IMR-90 (cell line): ENCODE measurements at regions not wholly inside any gene's neighbourhood (a gene's known extent, or its start where the extent isn't known, plus 50 kb on each side); places are given as distances from the start of the nearest gene placed in this dataset.

Source experiments
- ATAC-seq: fragments of 200-7000 bp; cut with Tn5 transposase; 2 replicates; pipeline ENCODE4 v1.9.1; 2020; ENCODE audit warnings: low read depth, mild to moderate bottlenecking, moderate library complexity
- BruUV-seq: library from RNA; stranded (reverse); fragments of 400-500 nt; replicated peaks from 2 replicates; lab custom pipeline; 2021; lab: Mats Ljungman, UMichigan
- CTCF ChIA-PET: fragments of 300-600 bp; formaldehyde crosslinking; extraction: SDS; loops from one replicate; lab custom pipeline; 2021; ENCODE audit warnings: antibody characterized with exemption; lab: Yijun Ruan, JAX
- POLR2A ChIA-PET: fragments of 300-600 bp; sonication (Branson Sonifier 250); formaldehyde crosslinking; loops from one replicate; lab custom pipeline; 2022; ENCODE audit warnings: antibody characterized with exemption; ENCODE audit not compliant: unreplicated experiment; lab: Charles Lee
- DNase-seq: peaks from one replicate; pipeline ENCODE4 v3.0.0; 2013
- H2AFZ ChIP-seq: replicated peaks from 2 replicates; pipeline ENCODE3; 2013; ENCODE audit warnings: low read length, mild to moderate bottlenecking; ENCODE audit not compliant: poor library complexity
- H2AK5ac ChIP-seq: 2 replicates; pipeline ENCODE4 v1.6.1; 2013; ENCODE audit warnings: low read depth, low read length, inconsistent platforms
- H2AK9ac ChIP-seq: replicated peaks from 2 replicates; pipeline ENCODE3; 2013; ENCODE audit warnings: mild to moderate bottlenecking, low read depth, low read length, moderate library complexity; ENCODE audit not compliant: poor library complexity
- H2BK120ac ChIP-seq: 2 replicates; pipeline ENCODE4 v1.6.1; 2013; ENCODE audit warnings: low read depth, low read length, inconsistent platforms
- H2BK15ac ChIP-seq: 3 replicates; pipeline ENCODE4 v1.6.1; 2013; ENCODE audit warnings: low read depth, low read length, inconsistent platforms
- H2BK20ac ChIP-seq: 2 replicates; pipeline ENCODE4 v1.6.1; 2013; ENCODE audit warnings: low read depth, mild to moderate bottlenecking, inconsistent platforms, low read length, moderate library complexity
- H2BK5ac ChIP-seq: 2 replicates; pipeline ENCODE4 v1.6.1; 2013; ENCODE audit warnings: mild to moderate bottlenecking, low read depth, low read length, inconsistent platforms; ENCODE audit not compliant: poor library complexity, severe bottlenecking
- H3K14ac ChIP-seq: replicated peaks from 2 replicates; pipeline ENCODE4 v1.6.1; 2013; ENCODE audit warnings: low read depth, low read length, inconsistent platforms
- H3K18ac ChIP-seq: 2 replicates; pipeline ENCODE4 v1.6.1; 2013; ENCODE audit warnings: low read depth, low read length, control low read depth
- H3K23ac ChIP-seq: 2 replicates; pipeline ENCODE4 v1.6.1; 2013; ENCODE audit warnings: low read depth, low read length, inconsistent platforms
- H3K27ac ChIP-seq: 2 replicates; pipeline ENCODE4 v1.5.1; 2013; ENCODE audit warnings: mild to moderate bottlenecking, control low read depth, low read length; ENCODE audit not compliant: insufficient read depth
- H3K27me3 ChIP-seq: 2 replicates; pipeline ENCODE4 v1.6.1; 2013; ENCODE audit warnings: low read length; ENCODE audit not compliant: control insufficient read depth, insufficient read depth
- H3K36me3 ChIP-seq: 2 replicates; pipeline ENCODE4 v1.6.1; 2013; ENCODE audit warnings: low read length, mixed read lengths; ENCODE audit not compliant: control insufficient read depth, insufficient read depth
- H3K4ac ChIP-seq: 2 replicates; pipeline ENCODE4 v1.6.1; 2013; ENCODE audit warnings: low read depth, low read length, inconsistent platforms
- H3K4me1 ChIP-seq: 2 replicates; pipeline ENCODE4 v1.6.1; 2013; ENCODE audit warnings: low read length, mixed read lengths; ENCODE audit not compliant: control insufficient read depth, insufficient read depth
- H3K4me2 ChIP-seq: 2 replicates; pipeline ENCODE4 v1.6.1; 2013; ENCODE audit warnings: low read depth, mild to moderate bottlenecking, control low read depth, low read length, moderate library complexity
- H3K4me3 ChIP-seq: 2 replicates; pipeline ENCODE4 v1.5.1; 2013; ENCODE audit warnings: low read depth, mild to moderate bottlenecking, control low read depth, low read length, moderate library complexity; ENCODE audit not compliant: insufficient read depth
- H3K56ac ChIP-seq: 2 replicates; pipeline ENCODE4 v1.6.1; 2013; ENCODE audit warnings: low read length, inconsistent platforms; ENCODE audit not compliant: insufficient read depth; ENCODE audit errors: extremely low read depth
- H3K79me1 ChIP-seq, 2 experiments: 2 replicates each; pipeline ENCODE4 v1.6.1; 2013; ENCODE audit warnings: low read length in 2 of 2, inconsistent platforms in 1 of 2, low read depth in 1 of 2
- H3K9ac ChIP-seq: 2 replicates; pipeline ENCODE4 v1.6.1; 2013; ENCODE audit warnings: low read depth, low read length, control low read depth
- H3K9me1 ChIP-seq: 2 replicates; pipeline ENCODE4 v1.6.1; 2013; ENCODE audit warnings: low read length, inconsistent platforms; ENCODE audit not compliant: insufficient read depth
- H3K9me3 ChIP-seq: 2 replicates; pipeline ENCODE4 v1.6.1; 2013; ENCODE audit warnings: low read length; ENCODE audit not compliant: control insufficient read depth, insufficient read depth
- H4K20me1 ChIP-seq: 2 replicates; pipeline ENCODE4 v1.6.1; 2013; ENCODE audit warnings: low read length, inconsistent platforms; ENCODE audit not compliant: insufficient read depth
- H4K5ac ChIP-seq: 2 replicates; pipeline ENCODE4 v1.6.1; 2013; ENCODE audit warnings: mild to moderate bottlenecking, low read depth, low read length, control low read depth
- H4K8ac ChIP-seq, 2 experiments: 2 replicates each; pipeline ENCODE4 v1.6.1; 2013; ENCODE audit warnings: low read depth in 2 of 2, low read length in 2 of 2, control low read depth in 1 of 2, inconsistent platforms in 1 of 2
- H4K91ac ChIP-seq: 2 replicates; pipeline ENCODE4 v1.6.1; 2013; ENCODE audit warnings: low read depth, low read length, inconsistent platforms; ENCODE audit not compliant: insufficient read depth
- CEBPB ChIP-seq: IDR thresholded peaks from 2 replicates; pipeline ENCODE4 v1.6.1; 2012; ENCODE audit warnings: low read depth, low read length, improper control_type of control experiment
- CTCF ChIP-seq: conservative IDR thresholded peaks from 2 replicates; pipeline ENCODE4 v1.5.1; 2012; ENCODE audit warnings: mild to moderate bottlenecking, low read depth, low read length, improper control_type of control experiment
- FOS ChIP-seq: fragments of 150-350 bp; IDR thresholded peaks from 2 replicates; pipeline ENCODE4 v1.6.1; 2016; ENCODE audit warnings: low read depth, low read length
- WGBS, 2 experiments: methylation state at CpG; one replicate each; pipeline versions ENCODE4 v1.1.5 to v1.1.7; 2013; ENCODE audit warnings: missing lambda C conversion rate in 2 of 2; ENCODE audit not compliant: insufficient read length in 1 of 2; ENCODE audit errors: extremely low coverage in 2 of 2; 5-methylcytosine and 5-hydroxymethylcytosine counted together
- dilution Hi-C: fragments of 300-500 bp; cut with HindIII; formaldehyde crosslinking; loops from one replicate; pipeline ENCODE4 v1.14.3; 2018; ENCODE audit warnings: low sequenced_read_pairs; ENCODE audit not compliant: unreplicated experiment
- in situ Hi-C: fragments of 300-500 bp; cut with MboI; formaldehyde crosslinking; loops from 3 replicates; pipeline ENCODE4 v1.14.3; 2019; ENCODE audit warnings: low sequenced_read_pairs, inconsistent platforms, mixed read lengths
- intact Hi-C: fragments of 100-400 bp; cut with micrococcal nuclease; formaldehyde crosslinking; loops from 2 replicates; pipeline ENCODE4 v1.10.0; 2022

GRCh38 chr12:92543840-92544239 lies 158.9 kb upstream of the PLEKHG7 start:
- intact Hi-C loops (no loop called here), in situ Hi-C loops (no loop called here), dilution Hi-C loops (no loop called here)
- Histone ChIP-seq H4K5ac (no peak overlapping the region), H3K9ac (no peak overlapping the region), H3K4me3 (no peak overlapping the region), H2AFZ (peak overlapping the region; percentile 84), H3K27ac (no peak overlapping the region), H2AK5ac (no peak overlapping the region), H4K8ac (peak overlapping the region in 1 of 2 experiments; percentile 11; a peak in 1 of 4 replicates), H3K14ac (no peak overlapping the region; the same call in 1 of the 2 replicates), H3K18ac (no peak overlapping the region), H2AK9ac (peak overlapping the region; percentile 31), H3K23ac (no peak overlapping the region), H3K4ac (no peak overlapping the region), H3K9me3 (no peaks in the 10 kb centered on the region), H3K36me3 (no peaks in the 10 kb centered on the region), H2BK5ac (no peak overlapping the region), H2BK20ac (no peak overlapping the region), H2BK15ac (no peak overlapping the region), H3K9me1 (peaks cover 2% of the 10 kb centered on the region; the same call in 1 of the 2 replicates), H4K20me1 (no peaks in the 10 kb centered on the region), H3K4me1 (peaks cover 11% of the 10 kb centered on the region), H3K79me1 (no peaks in the 10 kb centered on the region), H2BK120ac (no peak overlapping the region), H3K56ac (no peak overlapping the region), H4K91ac (no peak overlapping the region), H3K27me3 (no peaks in the 10 kb centered on the region), H3K4me2 (no peak overlapping the region)
- TF ChIP-seq FOS (no peak), CTCF (no peak), CEBPB (no peak)
- 0% methylated on average over 1 of the region's 4 CpGs; no CpG with 5 or more reads in 1 of the 2 experiments for WGBS, 2 experiments
- ATAC-seq (no peak), DNase-seq (peak; percentile 19)
- POLR2A ChIA-PET = no interaction called here
- CTCF ChIA-PET = no interaction called here
- no TSS peak for BruUV-seq
